Adrenal gland (tissue), 9 donors: ENCODE measurements at regions not wholly inside any gene's neighbourhood (a gene's known extent, or its start where the extent isn't known, plus 50 kb on each side); places are given as distances from the start of the nearest gene placed in this dataset.

Source experiments
- DNase-seq, 7 donors: peaks; one replicate each; pipeline ENCODE4 v3.0.0-alpha.2; 2019 to 2020
- H3K27ac ChIP-seq, 5 donors: fragments of 200-600 bp; sonication (generic) in 4 of 5; 1 replicate in 3 of 5; 2 replicates in 2 of 5; pipeline versions ENCODE4 v1.5.1 to v1.8.0; 2016 to 2020; ENCODE audit warnings: mild to moderate bottlenecking in 1 of 5
- H3K27me3 ChIP-seq: fragments of 200-600 bp; 2 replicates; pipeline ENCODE4 v1.8.0; 2021
- H3K36me3 ChIP-seq, 2 donors: fragments of 200-600 bp; replicated peaks in 1 of 2; 1 replicate in 1 of 2; 2 replicates in 1 of 2; pipeline versions ENCODE4 v1.5.1 to v1.8.0; 2018 to 2022
- H3K4me1 ChIP-seq, 2 donors: fragments of 200-600 bp; replicated peaks in 1 of 2; 1 replicate in 1 of 2; 2 replicates in 1 of 2; pipeline versions ENCODE4 v1.5.1 to v1.8.0; 2018 to 2021
- H3K4me3 ChIP-seq, 4 donors: fragments of 200-600 bp; sonication (generic) in 3 of 4; one replicate each; pipeline ENCODE4 v1.5.1; 2016 to 2018
- H3K9me3 ChIP-seq, 3 donors: fragments of 200-600 bp; sonication (generic) in 1 of 3; replicated peaks in 1 of 3; 1 replicate in 2 of 3; 2 replicates in 1 of 3; pipeline versions ENCODE4 v1.5.1 to v1.8.0; 2016 to 2021
- POLR2A ChIP-seq, 2 donors: fragments of 450-650 bp; IDR thresholded peaks; one replicate each; pipeline ENCODE4 v1.6.1; 2017; ENCODE audit warnings: antibody characterized with exemption in 2 of 2, mild to moderate bottlenecking in 2 of 2, moderate library complexity in 1 of 2
- WGBS, 4 donors: extraction: QIAGEN DNeasy Blood & Tissue Kit in 2 of 4; methylation state at CpG; one replicate each; pipeline versions ENCODE4 v1.1.5 to v1.1.7; 2013 to 2017; 5-methylcytosine and 5-hydroxymethylcytosine counted together
- intact Hi-C, 2 donors: fragments of 100-400 bp; cut with DNase I; formaldehyde crosslinking; loops; one replicate each; pipeline versions ENCODE4 v1.14.1 to v1.15.0; 2022 to 2023
- TF ChIP-seq, protein P1 (sequence below), 6 experiments: fragments of 450-650 bp in 4 of 6; fragments of 200-600 bp in 2 of 6; sonication (generic) in 1 of 6; IDR thresholded peaks; 1 replicate in 5 of 6; 2 replicates in 1 of 6; pipeline versions ENCODE4 v1.5.1 to v1.8.0; 2016 to 2021; ENCODE audit warnings: antibody characterized with exemption in 6 of 6, mild to moderate bottlenecking in 2 of 6, moderate library complexity in 1 of 6
- donor health status: healthy with polysubstance abuse.
- donor health status: Bipolar disorder and iron deficiency.
- donor health status: DM: yes; HTN: yes; CAD: no.
- donor health status: DM: no; HTN: no; CAD: no.
- donor health status: DM: no; HTN: no; CAD: no.

GRCh38 chr10:6711881-6712280 lies 131.8 kb upstream of the PRKCQ start:
- H3K27me3 ChIP-seq: no peaks in the 10 kb centered on the region
- H3K9me3 ChIP-seq: no peaks in the 10 kb centered on the region
- no peak overlapping the region for H3K27ac ChIP-seq
- no peaks in the 10 kb centered on the region for H3K36me3 ChIP-seq
- intact Hi-C loops: no loop called here
- no peak for DNase-seq
- no peaks in the 10 kb centered on the region for H3K4me1 ChIP-seq
- WGBS, 4 donors: 44 to 69% (median 57%) methylated on average over 16 to 17 of the region's 17 CpGs
- H3K4me3 ChIP-seq: no peak overlapping the region
- TF ChIP-seq, protein P1, sequence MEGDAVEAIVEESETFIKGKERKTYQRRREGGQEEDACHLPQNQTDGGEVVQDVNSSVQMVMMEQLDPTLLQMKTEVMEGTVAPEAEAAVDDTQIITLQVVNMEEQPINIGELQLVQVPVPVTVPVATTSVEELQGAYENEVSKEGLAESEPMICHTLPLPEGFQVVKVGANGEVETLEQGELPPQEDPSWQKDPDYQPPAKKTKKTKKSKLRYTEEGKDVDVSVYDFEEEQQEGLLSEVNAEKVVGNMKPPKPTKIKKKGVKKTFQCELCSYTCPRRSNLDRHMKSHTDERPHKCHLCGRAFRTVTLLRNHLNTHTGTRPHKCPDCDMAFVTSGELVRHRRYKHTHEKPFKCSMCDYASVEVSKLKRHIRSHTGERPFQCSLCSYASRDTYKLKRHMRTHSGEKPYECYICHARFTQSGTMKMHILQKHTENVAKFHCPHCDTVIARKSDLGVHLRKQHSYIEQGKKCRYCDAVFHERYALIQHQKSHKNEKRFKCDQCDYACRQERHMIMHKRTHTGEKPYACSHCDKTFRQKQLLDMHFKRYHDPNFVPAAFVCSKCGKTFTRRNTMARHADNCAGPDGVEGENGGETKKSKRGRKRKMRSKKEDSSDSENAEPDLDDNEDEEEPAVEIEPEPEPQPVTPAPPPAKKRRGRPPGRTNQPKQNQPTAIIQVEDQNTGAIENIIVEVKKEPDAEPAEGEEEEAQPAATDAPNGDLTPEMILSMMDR (IDR thresholded peaks at IDR 0.05): no peak

GRCh38 chr10:6711408-6711841 lies 131.3 kb upstream of the PRKCQ start:
- TF ChIP-seq, protein P1 (IDR thresholded peaks at IDR 0.05): no peak
- no peak for TF ChIP-seq POLR2A (IDR thresholded peaks at IDR 0.05)
- intact Hi-C loops: no loop called here
- H3K27ac ChIP-seq: no peak overlapping the region
- no peaks in the 10 kb centered on the region for H3K27me3 ChIP-seq
- H3K9me3 ChIP-seq: no peaks in the 10 kb centered on the region
- DNase-seq: no peak
- no peak overlapping the region for H3K4me3 ChIP-seq
- H3K36me3 ChIP-seq: no peaks in the 10 kb centered on the region
- H3K4me1 ChIP-seq: no peaks in the 10 kb centered on the region
- WGBS, 4 donors: 61 to 71% (median 62%) methylated on average over 6 of the region's 6 CpGs

DNA sequence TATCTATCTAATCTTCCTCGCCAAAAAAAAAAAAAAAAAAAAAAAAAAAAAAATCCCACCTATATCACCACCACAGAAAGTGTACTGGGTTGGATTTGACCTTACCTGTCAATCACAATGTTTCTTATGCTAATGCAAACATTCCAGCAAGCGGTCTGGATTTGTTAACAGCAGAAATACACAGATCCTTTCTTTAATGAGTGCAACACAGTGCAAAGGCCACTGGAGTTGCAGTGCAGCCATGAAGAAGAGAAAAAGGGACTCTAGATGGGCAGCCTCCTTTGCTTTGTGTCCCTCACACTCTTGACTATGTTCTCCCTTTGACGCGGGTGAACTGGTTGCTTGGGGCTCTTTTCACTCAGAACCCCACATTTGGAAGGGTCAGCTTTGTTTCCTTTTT lies 127.3 kb upstream of the PRKCQ start:
- Histone ChIP-seq H3K4me3 (no peak overlapping the region), H3K27me3 (peaks cover 3% of the 10 kb centered on the region), H3K9me3 (no peaks in the 10 kb centered on the region), H3K4me1 (no peaks in the 10 kb centered on the region), H3K27ac (no peak overlapping the region), H3K36me3 (no peaks in the 10 kb centered on the region)
- no peak for DNase-seq
- WGBS, 4 donors: 86 to 96% (median 93%) methylated on average over 4 of the region's 4 CpGs
- TF ChIP-seq, protein P1 (IDR thresholded peaks at IDR 0.05): no peak
- TF ChIP-seq POLR2A (IDR thresholded peaks at IDR 0.05): no peak
- intact Hi-C loops: no loop called here

DNA sequence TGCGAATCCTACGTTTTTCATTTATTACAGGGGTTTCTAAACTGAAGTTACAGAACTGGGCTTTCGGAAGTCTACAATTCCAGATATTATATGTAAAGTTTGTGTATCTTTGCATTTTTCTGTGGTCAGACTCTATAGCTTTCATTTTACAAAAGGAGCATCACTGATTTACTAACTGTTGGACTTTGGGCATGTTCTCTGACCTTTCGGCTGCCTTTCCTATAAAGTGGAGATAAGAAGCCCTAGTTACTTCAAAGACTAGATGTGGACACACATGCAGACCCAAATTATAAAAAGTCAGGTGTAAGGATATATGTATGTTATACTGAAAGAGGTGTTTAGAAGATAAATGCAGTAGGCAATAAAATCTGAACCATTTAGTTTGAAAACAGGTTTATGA lies 126.6 kb upstream of the PRKCQ start:
- H3K27ac ChIP-seq: no peak overlapping the region
- DNase-seq: no peak
- H3K9me3 ChIP-seq: no peaks in the 10 kb centered on the region
- H3K36me3 ChIP-seq: no peaks in the 10 kb centered on the region
- no peak overlapping the region for H3K4me3 ChIP-seq
- intact Hi-C loops: no loop called here
- H3K4me1 ChIP-seq: no peaks in the 10 kb centered on the region
- 56 to 70% (median 68%) methylated on average over 4 of the region's 4 CpGs for WGBS, 4 donors
- peaks cover 3% of the 10 kb centered on the region for H3K27me3 ChIP-seq
- TF ChIP-seq, protein P1 (IDR thresholded peaks at IDR 0.05): no peak
- no peak for TF ChIP-seq POLR2A (IDR thresholded peaks at IDR 0.05)
